ENCODE measurements at regions not wholly inside any gene's neighbourhood (a gene's known extent, or its start where the extent isn't known, plus 50 kb on each side); places are given as distances from the start of the nearest gene placed in this dataset.

DNA sequence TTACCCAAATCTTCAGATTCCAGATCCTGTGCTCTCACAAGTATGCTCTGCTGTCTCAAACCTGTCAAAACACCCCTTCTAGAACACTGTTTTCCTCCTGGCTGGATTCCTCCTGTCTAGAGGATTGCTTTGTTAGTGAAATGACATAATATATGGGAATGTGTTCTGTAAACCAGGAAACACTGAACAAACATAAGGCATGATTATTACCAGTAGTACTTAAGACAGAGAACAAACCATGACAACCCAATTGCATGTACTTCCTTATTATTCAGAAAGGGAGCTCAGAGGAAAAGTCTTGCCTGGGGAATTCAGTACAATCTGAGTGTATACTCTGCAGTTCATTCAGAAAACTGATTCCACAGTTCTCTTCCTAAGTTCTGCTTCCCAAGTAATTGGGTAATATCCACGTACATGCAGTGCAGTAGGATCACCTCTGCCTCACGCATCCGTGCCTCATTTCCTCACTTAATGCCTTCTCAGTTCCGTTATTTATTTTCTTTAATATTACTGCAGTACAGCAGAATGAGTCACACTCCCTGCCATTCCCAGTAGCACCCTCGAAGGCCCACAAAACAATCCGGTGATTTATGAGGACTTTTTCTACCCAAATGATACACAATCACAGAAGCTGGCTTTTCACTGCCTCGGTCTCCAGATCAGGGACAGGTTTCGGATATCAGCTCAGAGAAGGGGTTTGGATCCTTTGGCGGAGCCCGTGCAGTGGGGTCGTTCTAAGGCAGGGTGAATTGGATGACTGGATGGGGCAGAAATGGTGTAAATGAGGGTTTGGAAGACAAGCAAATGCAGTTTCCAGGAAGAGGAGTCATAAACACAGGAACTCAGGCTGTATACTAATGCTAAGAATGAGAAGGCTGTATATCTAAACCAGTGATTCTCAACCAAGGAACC is 896.9 kb downstream of the KCNA4 start:
- TF ChIP-seq, protein P1, sequence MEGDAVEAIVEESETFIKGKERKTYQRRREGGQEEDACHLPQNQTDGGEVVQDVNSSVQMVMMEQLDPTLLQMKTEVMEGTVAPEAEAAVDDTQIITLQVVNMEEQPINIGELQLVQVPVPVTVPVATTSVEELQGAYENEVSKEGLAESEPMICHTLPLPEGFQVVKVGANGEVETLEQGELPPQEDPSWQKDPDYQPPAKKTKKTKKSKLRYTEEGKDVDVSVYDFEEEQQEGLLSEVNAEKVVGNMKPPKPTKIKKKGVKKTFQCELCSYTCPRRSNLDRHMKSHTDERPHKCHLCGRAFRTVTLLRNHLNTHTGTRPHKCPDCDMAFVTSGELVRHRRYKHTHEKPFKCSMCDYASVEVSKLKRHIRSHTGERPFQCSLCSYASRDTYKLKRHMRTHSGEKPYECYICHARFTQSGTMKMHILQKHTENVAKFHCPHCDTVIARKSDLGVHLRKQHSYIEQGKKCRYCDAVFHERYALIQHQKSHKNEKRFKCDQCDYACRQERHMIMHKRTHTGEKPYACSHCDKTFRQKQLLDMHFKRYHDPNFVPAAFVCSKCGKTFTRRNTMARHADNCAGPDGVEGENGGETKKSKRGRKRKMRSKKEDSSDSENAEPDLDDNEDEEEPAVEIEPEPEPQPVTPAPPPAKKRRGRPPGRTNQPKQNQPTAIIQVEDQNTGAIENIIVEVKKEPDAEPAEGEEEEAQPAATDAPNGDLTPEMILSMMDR (IDR thresholded peaks at IDR 0.05; ENCODE audit: low read depth, low read length) = no peak
- Histone ChIP-seq H3K36me3 (no peaks in the 10 kb centered on the region), H3K4me3 (ENCODE audit: low read depth, low read length) (no peak overlapping the region), H3K27me3 (no peaks in the 10 kb centered on the region), H3K4me1 (no peaks in the 10 kb centered on the region), H3K9me3 (no peaks in the 10 kb centered on the region)
- DNase-seq = no peak

DNA sequence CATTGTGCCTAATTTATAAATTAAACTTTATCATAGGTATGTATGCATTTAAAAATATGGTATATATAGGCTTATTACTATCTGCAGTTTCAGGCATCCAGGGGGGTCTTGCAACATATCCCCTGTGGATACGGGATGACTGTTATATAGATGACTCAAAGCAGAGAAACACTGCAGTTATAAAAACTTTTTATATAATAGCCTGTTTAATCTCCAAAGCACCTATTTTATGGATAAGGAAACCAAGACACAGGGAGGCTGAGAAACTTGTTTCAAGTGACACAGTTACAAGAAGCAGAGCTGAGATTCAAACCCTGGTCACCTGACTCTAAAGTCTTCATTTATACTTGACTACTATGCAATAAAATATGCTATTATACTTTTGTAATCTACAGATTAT is 897.7 kb downstream of the KCNA4 start:
- DNase-seq = no peak
- H3K4me3 ChIP-seq (ENCODE audit: low read depth, low read length) = no peak overlapping the region
- TF ChIP-seq, protein P1 (IDR thresholded peaks at IDR 0.05; ENCODE audit: low read depth, low read length) = no peak
- H3K4me1 ChIP-seq = no peaks in the 10 kb centered on the region
- H3K9me3 ChIP-seq = no peaks in the 10 kb centered on the region
- no peaks in the 10 kb centered on the region for H3K36me3 ChIP-seq
- no peaks in the 10 kb centered on the region for H3K27me3 ChIP-seq

DNA sequence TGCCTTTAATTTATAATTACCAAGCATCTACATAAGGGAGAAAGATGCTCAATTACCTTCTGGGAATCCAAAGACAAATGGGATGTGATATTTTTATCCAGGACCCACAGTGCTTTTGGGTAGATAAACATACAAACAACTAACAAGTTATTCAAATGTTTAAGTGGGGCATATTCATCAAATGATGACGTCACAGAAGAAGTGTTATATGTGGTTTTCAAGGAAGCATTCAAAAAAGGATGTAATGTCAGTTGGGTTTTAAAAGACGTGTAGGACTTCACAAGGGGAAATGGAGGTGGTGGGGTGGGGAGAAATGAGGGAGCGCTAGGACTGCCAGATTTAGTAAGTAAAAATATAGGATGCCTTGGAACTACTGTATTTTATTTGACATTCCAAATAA is 915.9 kb downstream of the KCNA4 start:
- H3K4me3 ChIP-seq (ENCODE audit: low read depth, low read length) = no peak overlapping the region
- H3K36me3 ChIP-seq = no peaks in the 10 kb centered on the region
- H3K9me3 ChIP-seq = no peaks in the 10 kb centered on the region
- TF ChIP-seq, protein P1 (IDR thresholded peaks at IDR 0.05; ENCODE audit: low read depth, low read length) = no peak
- no peak for DNase-seq
- H3K27me3 ChIP-seq = no peaks in the 10 kb centered on the region
- H3K4me1 ChIP-seq = no peaks in the 10 kb centered on the region

DNA sequence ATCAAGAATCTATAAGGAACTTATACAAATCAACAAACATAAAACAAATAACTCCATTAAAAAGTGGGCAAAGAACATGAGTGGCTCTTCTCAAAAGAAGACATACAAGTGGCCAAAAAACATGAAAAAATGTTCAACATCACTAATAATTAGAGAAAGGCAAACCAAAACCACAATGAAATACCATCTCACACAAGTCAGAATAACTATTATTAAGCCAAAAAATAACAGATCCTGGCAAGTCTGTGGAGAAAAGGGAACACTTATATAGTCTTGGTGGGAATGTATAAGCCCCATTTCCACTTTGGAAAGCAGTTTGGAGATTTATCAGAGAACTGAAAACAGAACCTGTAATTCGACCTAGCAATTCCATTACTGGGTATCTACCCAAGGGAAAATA is 921.0 kb downstream of the KCNA4 start:
- no peaks in the 10 kb centered on the region for H3K27me3 ChIP-seq
- no peaks in the 10 kb centered on the region for H3K36me3 ChIP-seq
- no peaks in the 10 kb centered on the region for H3K9me3 ChIP-seq
- H3K4me1 ChIP-seq = no peaks in the 10 kb centered on the region
- no peak overlapping the region for H3K4me3 ChIP-seq (ENCODE audit: low read depth, low read length)
- TF ChIP-seq, protein P1 (IDR thresholded peaks at IDR 0.05; ENCODE audit: low read depth, low read length) = no peak
- no peak for DNase-seq

DNA sequence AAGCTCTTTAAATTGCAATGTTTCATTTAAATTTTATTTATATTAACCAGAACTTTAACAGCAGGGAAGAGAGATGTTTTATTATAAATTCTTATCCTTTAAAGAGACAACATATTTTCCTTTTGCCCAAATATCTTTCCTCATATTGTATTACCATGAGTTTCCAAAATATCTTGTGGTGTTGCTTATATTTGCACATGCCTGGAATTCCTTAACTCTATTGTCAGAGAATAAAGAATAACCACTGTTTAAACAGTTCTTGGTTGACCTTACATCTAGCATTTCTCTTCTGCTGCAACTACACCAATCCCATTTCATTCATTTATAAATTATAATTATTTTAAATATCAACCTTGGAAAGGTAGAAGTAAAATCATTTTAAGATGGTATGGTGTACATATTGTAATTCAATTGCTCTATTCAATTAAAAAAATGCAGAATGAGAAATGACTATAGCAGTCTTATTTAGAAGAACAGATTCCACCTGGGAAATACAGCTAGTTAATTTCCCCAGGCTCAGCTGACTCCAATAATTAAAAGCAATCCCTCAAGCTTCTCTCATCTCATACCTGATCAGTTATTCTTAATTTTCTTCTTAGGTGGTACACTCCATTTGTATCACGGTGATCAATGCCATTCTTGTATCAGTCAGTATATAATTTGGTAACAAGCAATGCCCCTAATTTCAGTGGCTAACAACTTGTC is 923.3 kb downstream of the KCNA4 start:
- no peak for DNase-seq
- H3K4me3 ChIP-seq (ENCODE audit: low read depth, low read length) = no peak overlapping the region
- no peaks in the 10 kb centered on the region for H3K36me3 ChIP-seq
- TF ChIP-seq, protein P1 (IDR thresholded peaks at IDR 0.05; ENCODE audit: low read depth, low read length) = no peak
- H3K9me3 ChIP-seq = no peaks in the 10 kb centered on the region
- H3K4me1 ChIP-seq = no peaks in the 10 kb centered on the region
- H3K27me3 ChIP-seq = no peaks in the 10 kb centered on the region

Data from BE2C (cell line).